OCI-LY3 (cell line): ENCODE measurements at regions not wholly inside any gene's neighbourhood (a gene's known extent, or its start where the extent isn't known, plus 50 kb on each side); places are given as distances from the start of the nearest gene placed in this dataset.
"Not testable (repeated sequence)": the region's sequence is repeated elsewhere in the genome, so short reads cannot be mapped to it uniquely, and the experiment has no call there.

Source experiments
- H2AFZ ChIP-seq: fragments of 200-600, 300-600 bp; shearing (Covaris generic); 2 replicates; pipeline ENCODE4 v1.6.0; 2014; ENCODE audit warnings: antibody characterized with exemption, low read depth, low read length
- H3K27ac ChIP-seq: fragments of 200-600, 300-600 bp; sonication (generic); 2 replicates; pipeline ENCODE4 v1.5.1; 2014; ENCODE audit warnings: mild to moderate bottlenecking, low read length, moderate library complexity, mixed read lengths
- H3K27me3 ChIP-seq: fragments of 200-600, 300-600 bp; sonication (generic); 2 replicates; pipeline ENCODE4 v1.6.1; 2014; ENCODE audit warnings: low read depth, low read length, mixed read lengths
- H3K36me3 ChIP-seq: fragments of 200-600, 300-600 bp; sonication (generic); replicated peaks from 2 replicates; pipeline ENCODE3; 2014; ENCODE audit warnings: low read depth, low read length, mixed read lengths
- H3K4me1 ChIP-seq: fragments of 300-600, 200-600 bp; sonication (generic); 2 replicates; pipeline ENCODE4 v1.6.1; 2014; ENCODE audit warnings: low read length, mixed read lengths
- H3K4me2 ChIP-seq: fragments of 200-600, 300-600 bp; sonication (generic); 2 replicates; pipeline ENCODE4 v1.6.1; 2014; ENCODE audit warnings: low read length, mixed read lengths
- H3K4me3 ChIP-seq: fragments of 300-600, 200-600 bp; sonication (generic); 2 replicates; pipeline ENCODE4 v1.5.1; 2014; ENCODE audit warnings: antibody characterized with exemption, mild to moderate bottlenecking, low read length, moderate library complexity
- H3K79me2 ChIP-seq: fragments of 300-600, 200-600 bp; shearing (Covaris generic); 2 replicates; pipeline ENCODE4 v1.6.1; 2014; ENCODE audit warnings: mild to moderate bottlenecking, low read length, mixed read lengths
- H3K9ac ChIP-seq: fragments of 300-600, 200-600 bp; shearing (Covaris generic); 2 replicates; pipeline ENCODE4 v1.6.0; 2014; ENCODE audit warnings: mild to moderate bottlenecking, low read length, moderate library complexity
- H3K9me3 ChIP-seq: fragments of 200-600, 300-600 bp; shearing (Covaris generic); 2 replicates; pipeline ENCODE4 v1.6.1; 2014; ENCODE audit warnings: low read length, mixed read lengths; ENCODE audit not compliant: insufficient read depth
- H4K20me1 ChIP-seq: fragments of 200-600, 300-600 bp; sonication (generic); 2 replicates; pipeline ENCODE4 v1.6.1; 2016; ENCODE audit warnings: low read length, mixed read lengths; ENCODE audit not compliant: insufficient read depth
- EZH2phosphoT487 ChIP-seq: fragments of 200-600 bp; shearing (Covaris generic); IDR thresholded peaks from 2 replicates; pipeline ENCODE4 v1.6.1; 2018; ENCODE audit warnings: antibody characterized with exemption, mixed run types, low read depth
- TF ChIP-seq, protein P1 (sequence below): fragments of 200-600, 300-600 bp; sonication (generic); IDR thresholded peaks from 2 replicates; pipeline ENCODE4 v1.5.1; 2014; ENCODE audit warnings: antibody characterized with exemption, low read length, low read depth

GRCh38 chr4:11070813-11071212 lies 357.9 kb downstream of the HS3ST1 start:
- Histone ChIP-seq H3K36me3 (no peaks in the 10 kb centered on the region), H3K27me3 (no peaks in the 10 kb centered on the region), H4K20me1 (no peaks in the 10 kb centered on the region), H3K4me3 (no peak overlapping the region), H3K4me1 (no peaks in the 10 kb centered on the region), H3K9ac (no peak overlapping the region), H3K9me3 (no peaks in the 10 kb centered on the region), H3K27ac (no peak overlapping the region), H2AFZ (no peak overlapping the region), H3K79me2 (no peaks in the 10 kb centered on the region), H3K4me2 (no peak overlapping the region)
- TF ChIP-seq, protein P1, sequence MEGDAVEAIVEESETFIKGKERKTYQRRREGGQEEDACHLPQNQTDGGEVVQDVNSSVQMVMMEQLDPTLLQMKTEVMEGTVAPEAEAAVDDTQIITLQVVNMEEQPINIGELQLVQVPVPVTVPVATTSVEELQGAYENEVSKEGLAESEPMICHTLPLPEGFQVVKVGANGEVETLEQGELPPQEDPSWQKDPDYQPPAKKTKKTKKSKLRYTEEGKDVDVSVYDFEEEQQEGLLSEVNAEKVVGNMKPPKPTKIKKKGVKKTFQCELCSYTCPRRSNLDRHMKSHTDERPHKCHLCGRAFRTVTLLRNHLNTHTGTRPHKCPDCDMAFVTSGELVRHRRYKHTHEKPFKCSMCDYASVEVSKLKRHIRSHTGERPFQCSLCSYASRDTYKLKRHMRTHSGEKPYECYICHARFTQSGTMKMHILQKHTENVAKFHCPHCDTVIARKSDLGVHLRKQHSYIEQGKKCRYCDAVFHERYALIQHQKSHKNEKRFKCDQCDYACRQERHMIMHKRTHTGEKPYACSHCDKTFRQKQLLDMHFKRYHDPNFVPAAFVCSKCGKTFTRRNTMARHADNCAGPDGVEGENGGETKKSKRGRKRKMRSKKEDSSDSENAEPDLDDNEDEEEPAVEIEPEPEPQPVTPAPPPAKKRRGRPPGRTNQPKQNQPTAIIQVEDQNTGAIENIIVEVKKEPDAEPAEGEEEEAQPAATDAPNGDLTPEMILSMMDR: no peak
- TF ChIP-seq EZH2phosphoT487: no peak

DNA sequence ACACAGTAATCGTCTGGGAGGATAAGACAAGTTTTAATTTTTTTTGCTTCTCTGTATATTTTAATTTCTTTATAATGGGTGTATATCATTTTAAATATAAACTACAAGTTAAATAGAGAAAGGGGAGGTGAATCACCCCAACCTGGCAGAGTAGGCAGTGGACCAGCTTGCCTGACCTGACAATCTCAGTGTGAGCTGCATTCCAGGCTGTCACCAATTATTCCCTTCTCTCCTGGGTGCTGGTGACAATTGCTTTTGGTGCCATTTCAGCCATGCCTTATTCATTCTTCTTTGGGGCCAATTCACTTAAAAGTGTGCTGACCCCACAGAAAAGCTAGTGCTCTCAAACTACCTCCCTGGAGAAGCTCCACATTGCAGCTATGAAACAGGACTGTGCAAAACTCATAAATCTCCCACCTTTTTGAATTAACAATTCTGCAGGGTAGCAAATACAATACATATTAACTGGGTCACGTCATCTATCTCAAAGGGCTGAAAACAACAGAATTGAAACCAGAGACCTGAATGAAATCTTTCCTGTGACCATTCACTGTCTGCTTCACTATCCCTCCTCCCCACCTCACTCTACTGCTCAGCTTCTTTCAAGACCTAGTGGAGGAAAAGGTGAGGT lies 359.0 kb downstream of the HS3ST1 start:
- Histone ChIP-seq H3K4me1 (no peaks in the 10 kb centered on the region), H3K4me3 (no peak overlapping the region), H3K27ac (no peak overlapping the region), H3K9ac (no peak overlapping the region), H4K20me1 (no peaks in the 10 kb centered on the region), H2AFZ (no peak overlapping the region), H3K79me2 (no peaks in the 10 kb centered on the region), H3K9me3 (no peaks in the 10 kb centered on the region), H3K27me3 (no peaks in the 10 kb centered on the region), H3K4me2 (no peak overlapping the region), H3K36me3 (no peaks in the 10 kb centered on the region)
- TF ChIP-seq, protein P1: no peak
- no peak for TF ChIP-seq EZH2phosphoT487

- H3K4me3 ChIP-seq: no peak overlapping the region
- no peaks in the 10 kb centered on the region for H3K79me2 ChIP-seq
- no peak overlapping the region for H2AFZ ChIP-seq
- H3K27me3 ChIP-seq: no peaks in the 10 kb centered on the region
- no peak overlapping the region for H3K9ac ChIP-seq
- no peaks in the 10 kb centered on the region for H3K36me3 ChIP-seq
- H3K9me3 ChIP-seq: no peaks in the 10 kb centered on the region
- no peaks in the 10 kb centered on the region for H4K20me1 ChIP-seq
- no peak overlapping the region for H3K4me2 ChIP-seq
- no peak overlapping the region for H3K27ac ChIP-seq
- no peak for TF ChIP-seq EZH2phosphoT487
- TF ChIP-seq, protein P1: no peak
- H3K4me1 ChIP-seq: no peaks in the 10 kb centered on the region
Observed at GRCh38 chr4:11069083-11069482, 359.6 kb downstream of the HS3ST1 start.

- H3K79me2 ChIP-seq, H3K27me3 ChIP-seq, H4K20me1 ChIP-seq, H3K9me3 ChIP-seq, H2AFZ ChIP-seq, H3K9ac ChIP-seq, H3K4me1 ChIP-seq, H3K27ac ChIP-seq, H3K36me3 ChIP-seq: not testable (repeated sequence)
- H3K4me2 ChIP-seq: peak overlapping the region; percentile 28
- peak overlapping the region; percentile 63 for H3K4me3 ChIP-seq
Observed at GRCh38 chr4:11066584-11066983, 362.1 kb downstream of the HS3ST1 start.

DNA sequence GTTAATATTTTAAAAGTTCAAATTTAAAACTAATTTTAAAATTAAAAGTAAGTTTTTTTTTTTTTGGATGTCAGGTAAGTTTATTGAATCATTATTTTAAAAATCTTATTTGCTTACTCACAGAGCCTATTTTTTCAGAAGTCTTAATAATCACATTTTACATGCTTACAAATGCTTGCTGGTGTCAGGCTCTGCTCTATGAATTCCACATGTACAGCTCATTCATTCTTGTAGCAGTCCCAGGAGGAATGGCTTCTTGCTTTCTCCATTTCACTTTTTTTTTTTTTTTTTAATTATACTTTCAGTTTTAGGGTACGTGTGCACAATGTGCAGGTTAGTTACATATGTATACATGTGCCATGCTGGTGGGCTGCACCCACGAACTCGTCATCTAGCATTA lies 368.1 kb downstream of the HS3ST1 start:
- H3K36me3 ChIP-seq, H3K9me3 ChIP-seq, H3K4me2 ChIP-seq, H3K79me2 ChIP-seq, H3K4me3 ChIP-seq, H3K4me1 ChIP-seq, H2AFZ ChIP-seq, H3K27me3 ChIP-seq, H3K27ac ChIP-seq, H4K20me1 ChIP-seq, H3K9ac ChIP-seq: not testable (repeated sequence)

DNA sequence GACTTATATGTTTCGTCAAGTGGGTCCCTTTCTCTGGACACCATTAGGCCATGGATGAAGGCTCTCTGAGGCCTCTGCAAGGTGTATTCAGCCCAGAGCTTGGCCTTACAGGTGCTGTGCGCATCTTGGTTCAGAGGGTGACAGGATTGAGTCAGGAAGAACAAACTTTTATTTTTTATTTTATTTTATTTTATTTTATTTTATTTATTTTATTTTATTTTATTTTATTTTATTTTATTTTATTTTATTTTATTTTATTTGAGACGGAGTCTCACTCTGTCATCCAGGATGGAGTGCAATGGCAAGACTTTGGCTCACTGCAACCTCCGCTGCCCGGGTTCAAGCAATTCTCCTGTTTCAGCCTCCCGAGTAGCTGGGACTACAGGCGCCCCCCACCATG lies 370.4 kb upstream of the CLNK start:
- not testable (repeated sequence) for H3K4me2 ChIP-seq, H3K9ac ChIP-seq, H2AFZ ChIP-seq, H3K79me2 ChIP-seq, H4K20me1 ChIP-seq, H3K36me3 ChIP-seq, H3K4me1 ChIP-seq, H3K27me3 ChIP-seq, H3K9me3 ChIP-seq, H3K4me3 ChIP-seq, H3K27ac ChIP-seq
